ENCODE measurements at regions not wholly inside any gene's neighbourhood (a gene's known extent, or its start where the extent isn't known, plus 50 kb on each side); places are given as distances from the start of the nearest gene placed in this dataset.

GRCh38 chr6:63487103-63487813, 85.0 kb upstream of the LOC128125822 start:
- no peak for TF ChIP-seq CTCF (IDR thresholded peaks at IDR 0.05; ENCODE audit: insufficient read depth, low read length, poor library complexity, severe bottlenecking)
- no peak overlapping the region for H3K4me3 ChIP-seq (replicated peaks; ENCODE audit: low read depth, low read length)
- no peak for DNase-seq (ENCODE audit: extremely low read depth, insufficient read length)
- no peaks in the 10 kb centered on the region for H3K27me3 ChIP-seq (replicated peaks; ENCODE audit: control insufficient read depth, insufficient read depth, low read length)
- no peaks in the 10 kb centered on the region for H3K36me3 ChIP-seq (ENCODE audit: control insufficient read depth, insufficient read depth, low read length)

GRCh38 chr6:63491119-63491518, 81.2 kb upstream of the LOC128125822 start:
- H3K27me3 ChIP-seq (replicated peaks; ENCODE audit: control insufficient read depth, insufficient read depth, low read length) = no peaks in the 10 kb centered on the region
- H3K4me3 ChIP-seq (replicated peaks; ENCODE audit: low read depth, low read length) = no peak overlapping the region
- TF ChIP-seq CTCF (IDR thresholded peaks at IDR 0.05; ENCODE audit: insufficient read depth, low read length, poor library complexity, severe bottlenecking) = no peak
- no peak for DNase-seq (ENCODE audit: extremely low read depth, insufficient read length)
- H3K36me3 ChIP-seq (ENCODE audit: control insufficient read depth, insufficient read depth, low read length) = no peaks in the 10 kb centered on the region

- no peak for DNase-seq (ENCODE audit: extremely low read depth, insufficient read length)
- no peak for TF ChIP-seq CTCF (IDR thresholded peaks at IDR 0.05; ENCODE audit: insufficient read depth, low read length, poor library complexity, severe bottlenecking)
Observed at GRCh38 chr6:63492476-63492875, 79.8 kb upstream of the LOC128125822 start.

GRCh38 chr6:63493557-63493956, 78.7 kb upstream of the LOC128125822 start:
- no peak overlapping the region for H3K4me3 ChIP-seq (replicated peaks; ENCODE audit: low read depth, low read length)
- no peak for TF ChIP-seq CTCF (IDR thresholded peaks at IDR 0.05; ENCODE audit: insufficient read depth, low read length, poor library complexity, severe bottlenecking)
- no peaks in the 10 kb centered on the region for H3K36me3 ChIP-seq (ENCODE audit: control insufficient read depth, insufficient read depth, low read length)
- no peak for DNase-seq (ENCODE audit: extremely low read depth, insufficient read length)
- no peaks in the 10 kb centered on the region for H3K27me3 ChIP-seq (replicated peaks; ENCODE audit: control insufficient read depth, insufficient read depth, low read length)

More at GRCh38 chr6:63492476-63492875, 79.8 kb upstream of the LOC128125822 start:
- H3K36me3 ChIP-seq (ENCODE audit: control insufficient read depth, insufficient read depth, low read length) = no peaks in the 10 kb centered on the region
- H3K4me3 ChIP-seq (replicated peaks; ENCODE audit: low read depth, low read length) = no peak overlapping the region
- H3K27me3 ChIP-seq (replicated peaks; ENCODE audit: control insufficient read depth, insufficient read depth, low read length) = no peaks in the 10 kb centered on the region

GRCh38 chr6:63496361-63496804, 75.9 kb upstream of the LOC128125822 start:
- TF ChIP-seq CTCF (IDR thresholded peaks at IDR 0.05; ENCODE audit: insufficient read depth, low read length, poor library complexity, severe bottlenecking) = no peak
- H3K27me3 ChIP-seq (replicated peaks; ENCODE audit: control insufficient read depth, insufficient read depth, low read length) = no peaks in the 10 kb centered on the region

More at GRCh38 chr6:63496361-63496804, 75.9 kb upstream of the LOC128125822 start:
- Histone ChIP-seq H3K4me3 (replicated peaks; ENCODE audit: low read depth, low read length) (no peak overlapping the region), H3K36me3 (ENCODE audit: control insufficient read depth, insufficient read depth, low read length) (no peaks in the 10 kb centered on the region)
- no peak for DNase-seq (ENCODE audit: extremely low read depth, insufficient read length)
